Cardiac septum (tissue), 1 donor: ENCODE measurements at regions not wholly inside any gene's neighbourhood (a gene's known extent, or its start where the extent isn't known, plus 50 kb on each side); places are given as distances from the start of the nearest gene placed in this dataset.
"Not testable (repeated sequence)": the region's sequence is repeated elsewhere in the genome, so short reads cannot be mapped to it uniquely, and the experiment has no call there.

Experiments used
- DNase-seq: peaks from one replicate; pipeline ENCODE4 v3.0.0-alpha.2; 2020; ENCODE audit warnings: low spot score
- intact Hi-C: fragments of 100-400 bp; cut with DNase I; formaldehyde crosslinking; loops from one replicate; pipeline ENCODE4 v1.14.0; 2022
- donor health status: DM: no; HTN: no; CAD: no.

- DNase-seq, result no peak
- intact Hi-C loops, result no loop called here
Measured at GRCh38 chr6:130600880-130601341, 226.3 kb upstream of the SMLR1 start.

DNA sequence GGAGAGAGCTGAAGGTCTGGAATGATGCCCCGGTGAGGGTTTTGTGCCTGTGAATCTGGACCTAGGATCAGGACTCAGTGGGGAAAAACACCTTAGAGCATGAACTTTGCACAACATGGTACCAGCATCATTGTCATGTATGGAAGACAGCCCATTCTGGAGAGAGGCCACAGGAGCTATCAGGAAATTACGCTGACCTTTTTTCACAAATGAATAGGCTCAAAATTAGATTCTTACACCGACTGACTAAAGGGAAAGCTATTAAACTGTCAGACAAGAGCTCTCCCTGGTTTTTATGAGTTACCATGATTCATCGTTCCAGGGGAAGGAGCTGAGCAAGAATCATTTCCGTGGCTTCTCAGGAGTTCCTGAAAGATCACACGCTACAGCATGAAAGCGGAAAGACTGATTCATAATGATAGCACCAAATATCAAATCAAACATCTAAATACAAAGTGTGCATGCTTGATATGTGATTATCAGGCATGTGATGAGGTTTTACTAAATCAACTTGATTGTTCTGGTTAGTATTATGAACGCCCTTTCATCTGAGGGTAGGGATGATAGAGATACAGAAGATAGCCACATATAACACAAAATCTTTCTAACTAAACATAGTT, 224.9 kb upstream of the SMLR1 start:
- no peak for DNase-seq
- intact Hi-C loops, result no loop called here

DNA sequence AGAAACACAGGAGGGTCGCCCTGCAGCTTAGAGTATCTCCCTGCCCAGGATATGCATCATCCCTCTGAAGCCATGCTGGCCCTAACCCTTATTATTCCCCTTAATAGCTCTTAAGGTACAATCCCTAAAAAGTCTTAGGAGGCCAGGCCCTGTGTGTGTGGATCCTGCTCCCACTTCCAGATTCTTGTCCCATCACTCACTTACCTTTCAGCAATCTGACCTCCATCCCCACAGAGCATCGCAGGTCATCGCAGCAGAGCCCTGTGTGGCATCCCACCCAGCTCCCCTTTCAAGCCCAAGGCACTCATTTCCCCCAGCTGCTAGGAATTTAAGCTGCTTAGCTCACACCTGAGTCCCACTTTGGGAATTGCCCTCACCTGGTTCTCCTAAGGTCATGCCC, 223.8 kb upstream of the SMLR1 start:
- intact Hi-C loops, result no loop called here
- no peak for DNase-seq

DNA sequence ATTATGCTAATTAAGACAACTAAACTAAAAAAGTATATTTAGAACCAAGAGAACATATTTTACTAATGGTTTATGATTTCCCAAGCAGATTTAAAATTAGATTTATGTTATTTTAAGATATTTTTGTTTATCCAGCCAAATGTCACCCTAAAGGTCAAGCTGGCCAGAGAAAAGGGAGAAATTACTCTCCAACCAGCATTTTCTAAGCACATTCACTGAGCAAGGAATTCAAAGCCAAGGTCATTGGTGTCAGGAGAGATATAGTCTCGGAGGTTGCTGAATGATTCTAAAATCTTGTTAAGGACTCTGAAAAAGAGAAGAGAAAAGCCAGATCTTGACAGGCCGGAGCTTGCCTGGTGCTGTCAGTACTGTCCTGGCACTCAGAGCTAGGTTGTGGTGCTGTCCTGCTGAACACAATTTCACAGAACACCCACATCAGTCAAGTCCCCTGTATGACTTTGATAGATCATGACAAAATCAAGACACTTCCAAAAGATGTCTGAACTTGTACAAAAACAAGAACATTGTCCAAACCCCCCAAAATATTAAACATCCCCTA, 222.3 kb upstream of the SMLR1 start:
- intact Hi-C loops, result no loop called here

GRCh38 chr6:130610303-130610702, 216.9 kb upstream of the SMLR1 start:
- intact Hi-C loops, result no loop called here

More for the DNA sequence above, 222.3 kb upstream of the SMLR1 start:
- DNase-seq, result no peak

GRCh38 chr6:130611366-130611765, 215.8 kb upstream of the SMLR1 start:
- intact Hi-C loops, result no loop called here
- no peak for DNase-seq

More at GRCh38 chr6:130610303-130610702, 216.9 kb upstream of the SMLR1 start:
- no peak for DNase-seq

DNA sequence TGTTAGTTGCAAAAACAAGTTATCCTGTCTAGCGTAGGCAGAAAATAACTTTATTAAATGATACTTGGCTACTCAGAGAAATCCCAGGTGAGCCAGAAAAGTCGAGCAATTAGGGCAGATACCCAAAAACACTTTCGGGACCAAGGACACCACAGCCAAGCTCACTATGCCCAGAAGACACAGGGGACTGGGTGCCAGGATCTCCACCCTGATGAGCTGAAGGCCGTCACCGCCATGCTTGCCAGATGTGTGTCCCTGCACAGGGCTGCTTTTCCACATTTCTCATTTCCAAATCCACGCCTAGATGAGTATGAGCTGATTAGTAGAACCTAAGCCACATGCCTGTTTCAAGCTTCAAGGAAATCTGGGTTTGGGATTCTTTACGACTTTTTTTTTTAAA, 214.0 kb upstream of the SMLR1 start:
- intact Hi-C loops, result no loop called here
- DNase-seq, result no peak

GRCh38 chr6:130615816-130616215, 211.4 kb upstream of the SMLR1 start:
- intact Hi-C loops, result no loop called here

DNA sequence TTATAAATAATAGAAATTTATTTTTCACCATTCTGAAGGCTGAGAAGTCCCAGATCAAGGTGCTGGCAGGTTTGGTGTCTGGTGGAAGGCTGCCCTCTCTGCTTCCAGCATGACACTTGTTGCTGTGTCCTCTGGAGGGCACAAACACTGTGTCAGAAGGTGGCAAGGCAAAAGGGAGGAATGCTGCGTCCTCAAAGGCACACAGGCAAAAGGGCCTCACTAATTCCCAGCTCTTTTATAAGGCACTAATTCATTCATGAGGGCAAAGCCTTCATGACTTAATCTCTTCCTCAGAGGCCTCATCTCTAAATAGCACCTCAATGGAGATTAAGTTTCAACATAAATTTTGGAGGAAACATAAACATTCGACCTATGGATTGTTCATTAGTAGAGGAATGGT, 209.5 kb upstream of the SMLR1 start:
- intact Hi-C loops, result no loop called here
- DNase-seq, result no peak

More at GRCh38 chr6:130615816-130616215, 211.4 kb upstream of the SMLR1 start:
- no peak for DNase-seq

GRCh38 chr6:130618806-130619205, 208.4 kb upstream of the SMLR1 start:
- DNase-seq, intact Hi-C loops: not testable (repeated sequence)

- no peak for DNase-seq
- intact Hi-C loops, result no loop called here
Measured at GRCh38 chr6:130620338-130620781, 206.8 kb upstream of the SMLR1 start.

- intact Hi-C loops, result no loop called here
- no peak for DNase-seq
Measured at GRCh38 chr6:130622142-130622541, 205.1 kb upstream of the SMLR1 start.

GRCh38 chr6:130624046-130624445, 203.2 kb upstream of the SMLR1 start:
- no peak for DNase-seq
- intact Hi-C loops, result no loop called here

DNA sequence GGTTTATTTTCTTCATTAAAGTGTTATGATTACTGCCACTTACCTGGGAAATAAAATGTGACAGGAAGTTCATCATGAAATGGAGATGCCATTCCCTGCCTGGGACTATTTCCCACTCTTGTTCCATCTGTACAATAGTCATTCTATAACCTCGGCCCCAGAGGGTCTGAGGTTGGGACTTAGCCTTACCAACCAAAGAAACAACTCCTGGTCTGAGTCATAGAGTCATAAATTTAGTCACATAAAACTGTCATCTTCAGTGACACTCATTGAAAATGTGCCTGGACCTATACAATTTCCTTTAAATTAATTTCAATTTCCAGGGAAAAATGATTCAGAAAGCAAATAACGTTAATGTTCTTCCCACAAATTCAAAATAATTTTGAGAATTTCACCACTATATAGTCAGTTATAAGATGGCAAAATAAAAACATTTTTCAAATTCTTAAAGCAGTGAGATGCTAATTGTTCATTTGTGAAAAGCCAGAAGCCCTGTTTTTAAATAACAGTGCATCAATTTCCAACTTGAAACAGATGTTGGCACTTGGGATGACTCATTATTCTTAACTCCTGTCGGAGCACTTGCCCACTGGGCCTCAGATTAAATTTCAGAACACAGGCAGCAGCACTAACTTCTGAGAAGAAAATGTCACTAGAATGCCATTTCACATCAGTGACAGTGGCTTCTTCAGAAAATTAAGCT, 201.2 kb upstream of the SMLR1 start:
- DNase-seq, result no peak
- intact Hi-C loops, result no loop called here

GRCh38 chr6:130628862-130629261, 198.3 kb upstream of the SMLR1 start:
- intact Hi-C loops, result no loop called here

DNA sequence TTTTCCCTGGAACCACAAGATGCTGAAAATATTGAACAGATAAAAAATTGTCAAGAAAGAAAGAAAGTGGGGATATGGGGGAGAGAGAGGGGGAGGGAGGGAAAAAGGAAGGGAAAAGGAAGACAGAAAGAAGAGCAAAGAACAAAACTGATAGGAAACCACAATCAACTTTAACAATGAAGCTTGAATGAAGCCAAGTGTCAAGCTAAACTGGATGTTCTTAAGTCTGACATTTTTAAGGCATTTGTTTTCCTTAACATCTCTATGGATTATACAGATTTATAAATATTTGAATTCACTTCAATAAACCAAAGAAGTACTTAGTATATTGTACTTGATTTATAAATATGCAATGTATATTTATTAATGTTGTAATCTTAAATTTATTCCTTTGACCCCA, 197.6 kb upstream of the SMLR1 start:
- intact Hi-C loops, result no loop called here
- no peak for DNase-seq

More at GRCh38 chr6:130628862-130629261, 198.3 kb upstream of the SMLR1 start:
- DNase-seq, result no peak

GRCh38 chr6:130632277-130632676, 194.9 kb upstream of the SMLR1 start:
- no peak for DNase-seq
- intact Hi-C loops, result no loop called here

- no peak for DNase-seq
- intact Hi-C loops, result no loop called here
Measured at GRCh38 chr6:130632897-130633296, 194.3 kb upstream of the SMLR1 start.

DNA sequence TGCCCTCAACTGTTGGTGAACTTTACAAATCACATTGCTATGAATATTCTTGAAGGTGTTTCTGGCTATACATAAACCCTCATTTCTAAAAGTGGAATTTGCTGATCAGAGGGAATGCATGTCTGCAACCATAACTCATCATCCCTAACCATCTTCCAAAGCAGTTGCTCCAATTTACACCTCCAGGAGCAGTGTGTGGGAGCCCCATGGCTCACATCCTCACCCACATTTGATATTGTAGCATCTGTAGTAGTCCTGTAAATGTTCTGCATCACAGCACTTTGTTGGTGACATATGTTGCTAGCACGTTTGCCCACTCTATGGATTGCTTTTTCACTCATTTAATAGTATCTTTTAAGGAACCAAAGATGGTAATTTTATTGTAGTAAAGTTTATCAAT, 183.8 kb upstream of the SMLR1 start:
- no peak for DNase-seq
- intact Hi-C loops, result no loop called here

- intact Hi-C loops, result no loop called here
Measured at GRCh38 chr6:130644175-130644574, 183.0 kb upstream of the SMLR1 start.

GRCh38 chr6:130644769-130645168, 182.4 kb upstream of the SMLR1 start:
- intact Hi-C loops, DNase-seq: not testable (repeated sequence)

More at GRCh38 chr6:130644175-130644574, 183.0 kb upstream of the SMLR1 start:
- DNase-seq, result no peak
